GM19452 (cell line): ENCODE measurements at regions not wholly inside any gene's neighbourhood (a gene's known extent, or its start where the extent isn't known, plus 50 kb on each side); places are given as distances from the start of the nearest gene placed in this dataset.
"Not testable (repeated sequence)": the region's sequence is repeated elsewhere in the genome, so short reads cannot be mapped to it uniquely, and the experiment has no call there.

Source experiments
- ATAC-seq: cut with Tn5 transposase; IDR thresholded peaks from one replicate; pipeline ENCODE4 v1.9.1; 2021; ENCODE audit not compliant: unreplicated experiment

DNA sequence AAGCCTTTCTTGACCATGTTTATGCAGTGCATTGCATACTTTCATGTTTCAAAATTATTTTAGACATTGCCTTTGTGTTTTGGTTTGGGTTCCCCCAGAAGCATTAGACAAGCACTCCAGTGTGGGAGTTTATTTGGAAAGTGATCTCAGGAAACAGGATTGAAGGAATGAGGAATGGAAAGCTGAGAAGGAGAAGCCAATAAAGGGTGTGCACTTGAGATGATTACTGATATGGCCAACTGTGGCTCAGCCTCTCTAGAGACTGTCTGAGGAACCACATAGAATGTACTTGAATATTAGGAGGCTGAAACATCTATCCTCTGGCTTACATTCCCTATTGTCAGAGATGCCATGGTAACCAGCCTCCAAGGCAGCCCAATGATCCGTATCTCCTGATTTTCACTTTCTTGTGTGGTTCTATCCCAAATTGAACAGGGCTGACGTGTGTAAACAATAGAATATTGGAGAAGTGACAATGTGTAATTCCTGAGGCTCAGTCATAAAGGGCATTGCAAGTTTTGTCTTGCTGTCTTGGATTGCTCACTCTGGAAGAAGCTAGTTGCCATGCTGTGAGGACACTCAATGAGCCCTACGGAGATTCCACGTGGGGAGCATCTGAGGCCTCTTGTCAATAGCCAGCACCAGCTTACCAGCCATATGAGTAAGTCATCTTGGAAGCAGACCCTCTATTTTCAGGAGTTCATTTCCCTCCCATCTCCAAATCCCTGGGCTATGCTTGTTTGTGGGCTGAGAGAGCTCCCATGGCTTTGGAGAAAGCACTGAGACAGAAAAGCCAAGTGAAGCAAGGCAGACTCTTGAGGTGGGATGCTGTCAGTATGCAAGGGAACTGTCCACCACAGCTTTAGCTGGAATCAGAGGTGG, 84.7 kb downstream of the SCN11A start:
- no peak for ATAC-seq

DNA sequence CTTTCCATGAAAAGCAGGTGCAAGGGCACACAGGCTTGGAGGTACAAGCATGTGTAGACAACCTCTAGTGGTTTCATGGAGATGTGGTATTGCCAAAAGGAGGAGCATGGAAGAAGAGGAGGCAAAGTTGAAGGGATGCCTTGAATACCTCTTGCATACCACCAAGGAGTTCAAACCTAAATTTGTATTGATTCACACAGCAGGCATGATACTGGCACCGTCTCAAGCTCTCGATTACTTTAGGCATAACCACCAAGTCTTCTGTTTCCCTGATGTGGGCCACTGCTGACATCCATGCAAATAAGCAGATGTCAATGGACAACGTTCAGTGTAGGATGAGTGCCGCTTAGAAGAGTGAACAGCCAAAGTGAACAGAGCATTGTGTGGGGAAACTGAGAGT, 87.1 kb downstream of the SCN11A start:
- ATAC-seq, result no peak

DNA sequence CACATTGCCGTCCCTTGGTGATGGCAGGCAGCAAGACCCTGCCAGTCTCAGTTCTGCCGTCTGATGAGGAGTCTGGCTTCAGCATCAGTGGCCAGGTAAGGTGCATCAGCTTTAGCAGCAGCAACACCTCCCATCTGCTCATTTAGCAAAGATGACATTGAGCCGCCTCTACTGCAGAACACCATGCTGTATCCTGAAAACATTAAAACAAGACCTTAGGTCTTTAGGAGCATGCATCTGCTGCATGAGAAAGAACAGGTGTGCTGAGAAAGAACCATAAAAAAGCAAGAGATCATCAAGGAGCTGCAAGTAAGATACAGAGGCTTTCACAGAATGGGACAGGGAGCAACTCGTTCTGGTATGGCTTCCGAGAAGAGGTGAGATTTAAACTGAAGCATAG, 87.5 kb downstream of the SCN11A start:
- no peak for ATAC-seq

DNA sequence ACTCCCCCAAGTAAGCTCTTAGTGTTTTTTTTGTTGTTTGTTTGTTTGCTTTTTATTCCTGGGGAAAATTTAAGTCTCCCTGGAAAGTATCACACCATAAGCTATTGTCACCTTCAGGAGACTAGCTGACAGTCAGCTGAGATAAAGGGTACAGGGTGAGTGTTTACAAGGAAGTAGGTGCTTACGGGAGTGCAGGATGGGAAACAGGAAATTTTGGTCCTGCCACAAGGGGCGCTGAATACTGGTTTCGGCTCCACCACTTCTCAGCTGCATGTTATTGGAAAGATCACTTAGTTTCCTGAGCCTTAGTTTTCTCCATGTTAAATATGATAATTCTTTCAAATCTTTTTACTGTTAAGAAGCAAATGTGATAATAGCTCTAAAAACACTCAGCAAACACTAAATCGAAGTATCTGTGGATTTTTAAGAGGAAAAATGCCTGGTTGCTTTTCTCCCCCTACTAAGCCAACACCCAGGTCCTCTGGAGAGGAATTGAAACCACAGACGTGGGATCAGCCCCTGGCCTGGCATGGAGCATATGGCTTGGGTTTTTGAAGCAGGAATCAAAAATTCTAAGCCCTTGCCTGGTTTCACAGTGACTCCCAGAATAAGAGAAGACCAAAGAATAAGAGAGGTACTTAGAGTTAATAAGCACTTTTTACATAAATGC, 90.7 kb downstream of the SCN11A start:
- no peak for ATAC-seq

DNA sequence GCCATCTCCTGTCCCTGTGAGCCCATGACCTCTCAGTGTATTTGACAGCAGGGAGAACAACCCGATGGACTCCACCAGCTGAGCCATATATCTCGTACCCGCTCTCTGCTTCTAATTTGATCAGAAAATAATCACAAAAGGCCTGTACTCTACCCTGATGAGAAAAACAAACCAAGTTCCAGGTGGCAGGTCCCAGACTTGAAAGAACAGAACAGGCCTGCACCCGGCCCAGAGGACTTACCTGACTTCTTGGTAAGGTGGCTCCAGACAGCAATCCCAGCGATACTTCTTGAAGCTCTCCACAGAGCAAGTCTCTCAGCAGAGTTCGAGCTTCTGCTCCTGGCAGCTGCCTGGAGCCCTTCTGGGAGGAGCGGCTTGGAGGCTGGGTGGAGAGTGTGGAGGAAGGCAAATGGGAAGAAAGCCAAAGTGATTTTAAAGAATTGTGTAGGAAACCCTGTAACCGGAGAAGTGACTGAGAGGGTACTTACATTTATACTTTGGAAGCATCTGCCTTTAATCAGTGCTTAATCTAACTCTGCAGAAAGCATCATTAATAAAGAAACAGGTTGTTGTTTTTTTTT, 91.6 kb downstream of the SCN11A start:
- no peak for ATAC-seq

DNA sequence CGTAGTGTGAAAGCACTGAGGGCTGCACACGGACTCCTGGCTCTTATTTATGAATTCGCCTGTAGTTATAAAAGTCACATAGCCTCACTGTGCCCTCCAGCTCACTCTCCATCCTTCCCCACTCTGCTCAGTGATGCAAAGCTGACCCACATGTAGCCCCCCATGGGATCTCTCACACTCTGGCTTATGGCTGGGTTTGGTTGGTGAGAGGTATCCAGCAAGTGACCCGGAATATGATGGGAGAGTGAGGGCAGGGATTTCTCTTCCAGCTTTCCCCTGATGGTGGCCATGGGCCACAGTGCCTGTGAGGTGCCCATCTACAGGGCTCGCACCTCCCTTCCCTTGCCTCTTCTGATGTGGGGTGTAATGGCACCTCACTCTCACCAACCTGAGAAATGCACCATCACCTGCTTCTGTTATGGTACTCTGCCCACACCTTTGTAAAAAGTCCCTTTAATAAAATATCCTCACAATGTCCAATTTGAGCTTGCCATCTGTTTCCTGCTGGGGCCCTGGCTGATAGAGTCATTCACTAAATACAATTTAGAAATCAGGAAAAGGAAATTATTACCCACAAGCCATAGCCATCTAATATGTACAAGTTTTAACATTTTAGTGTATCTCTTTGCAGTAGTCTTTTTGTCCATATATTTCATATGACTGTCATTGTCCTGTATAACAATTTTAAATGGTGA, 93.6 kb downstream of the SCN11A start:
- ATAC-seq, result no peak

DNA sequence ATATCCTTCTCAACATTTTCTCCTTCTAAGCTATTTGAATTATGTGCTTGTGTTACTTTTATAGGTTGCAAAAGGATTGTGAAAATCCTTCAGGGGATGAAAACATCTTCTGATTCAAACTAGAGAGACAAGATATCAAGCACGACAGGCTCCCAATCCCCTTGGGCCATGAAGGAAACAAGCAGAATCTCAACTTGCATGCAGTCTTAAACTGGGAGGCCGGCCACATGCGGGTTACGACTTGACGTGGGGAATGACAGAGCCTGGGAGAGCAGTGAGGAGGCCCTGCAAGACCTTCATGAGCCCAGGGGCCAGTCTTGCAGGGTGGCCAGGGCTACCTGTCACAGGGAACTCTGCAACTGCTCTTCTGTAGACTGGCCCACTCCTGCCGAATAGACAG, 94.4 kb downstream of the SCN11A start:
- no peak for ATAC-seq

DNA sequence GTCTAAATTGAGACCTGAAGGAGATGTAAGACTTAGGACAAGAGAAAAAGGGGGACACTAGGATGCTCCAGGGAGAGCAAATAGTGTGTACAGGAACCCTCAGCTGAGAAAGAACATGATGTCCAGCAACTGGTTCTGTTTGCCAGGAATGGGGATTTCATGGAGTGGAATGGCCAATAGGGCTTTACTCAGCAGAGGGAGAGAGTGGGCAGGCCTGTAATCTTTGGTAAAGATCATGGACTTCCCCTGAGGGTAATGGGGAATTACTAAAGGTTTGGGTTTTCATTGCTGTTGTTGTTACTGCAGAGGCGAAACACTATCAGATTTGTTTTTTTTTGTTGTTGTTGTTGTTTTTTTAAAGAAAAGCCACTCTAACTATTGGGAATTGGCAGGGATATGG, 99.0 kb downstream of the SCN11A start:
- no peak for ATAC-seq

DNA sequence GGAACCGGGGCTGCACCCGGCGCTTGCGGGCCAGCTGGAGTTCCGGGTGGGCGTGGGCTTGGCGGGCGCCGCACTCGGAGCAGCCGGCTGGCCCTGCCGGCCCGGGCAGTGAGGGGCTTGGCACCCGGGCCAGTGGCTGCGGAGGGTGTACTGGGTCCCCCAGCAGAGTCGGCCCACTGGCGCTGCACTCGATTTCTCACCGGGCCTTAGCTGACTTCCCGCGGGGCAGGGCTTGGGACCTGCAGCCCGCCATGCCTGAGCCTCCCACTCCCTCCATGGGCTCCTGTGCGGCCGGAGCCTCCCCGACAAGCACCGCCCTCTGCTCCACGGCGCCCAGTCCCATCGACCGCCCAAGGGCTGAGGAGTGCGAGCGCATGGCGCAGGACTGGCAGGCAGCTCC, 100.6 kb downstream of the SCN11A start:
- not testable (repeated sequence) for ATAC-seq

- ATAC-seq, result no peak
Measured at GRCh38 chr3:38950581-38950980, 101.2 kb downstream of the SCN11A start.

DNA sequence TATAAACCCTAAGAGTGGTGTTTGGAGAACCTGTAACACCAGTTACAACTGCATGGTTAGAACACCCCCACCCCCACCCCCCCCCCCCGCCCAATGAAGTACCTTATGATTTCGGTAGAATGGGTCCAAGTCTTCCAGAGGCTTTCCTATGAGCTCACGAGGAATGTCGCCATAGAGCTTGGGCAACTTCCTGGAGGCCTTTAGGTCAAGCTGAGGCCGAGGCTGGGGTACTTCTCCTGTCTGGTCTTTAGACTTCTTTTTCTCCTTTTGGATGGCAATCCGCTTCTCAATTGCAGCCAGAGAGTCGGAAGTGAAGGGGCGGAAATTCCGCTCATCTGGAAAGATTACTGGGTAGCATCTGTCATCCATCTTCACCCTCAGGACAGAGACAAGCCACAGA, 101.8 kb downstream of the SCN11A start:
- no peak for ATAC-seq

DNA sequence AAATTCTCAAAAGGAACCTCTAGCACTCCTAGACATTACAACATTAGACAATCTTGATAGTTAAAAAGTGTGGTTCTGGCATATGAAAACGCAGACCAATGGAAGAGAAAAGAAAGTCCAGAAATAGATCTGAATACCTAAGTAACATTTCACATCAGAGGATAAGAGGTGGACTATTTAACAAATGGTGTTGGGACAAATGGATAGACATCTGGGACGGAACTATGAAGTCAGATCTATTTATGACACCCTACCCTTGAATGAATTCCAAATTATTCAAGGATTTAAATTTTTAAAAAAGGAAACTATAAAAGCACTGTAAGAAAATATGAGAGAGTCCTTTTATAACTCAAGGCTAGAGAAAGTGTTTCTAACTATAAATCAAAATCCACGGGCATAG, 111.3 kb downstream of the SCN11A start:
- no peak for ATAC-seq

- ATAC-seq, result no peak
Measured at GRCh38 chr3:38925351-38925750, 109.3 kb upstream of the SCN10A start.

DNA sequence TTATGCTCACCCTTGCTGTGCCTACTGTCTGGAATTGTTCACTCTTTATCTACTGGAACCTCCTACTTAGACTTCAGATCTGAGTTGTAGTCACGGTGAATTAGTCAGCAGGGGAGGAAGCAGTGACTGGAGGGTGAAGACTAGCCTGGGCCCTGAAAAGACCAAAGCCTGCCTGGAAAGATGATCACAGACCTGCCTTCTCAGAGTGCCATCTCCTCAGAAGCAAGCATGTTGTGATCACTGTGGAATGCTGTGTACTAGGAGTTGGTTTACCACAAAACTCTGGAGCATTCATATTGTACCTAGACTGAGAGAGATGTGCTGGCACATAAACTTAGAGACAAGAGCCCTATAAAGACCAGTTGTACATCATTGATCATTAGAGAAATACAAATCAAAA, 100.7 kb upstream of the SCN10A start:
- ATAC-seq, result no peak

- ATAC-seq, result no peak
Measured at GRCh38 chr3:38907426-38907825, 91.4 kb upstream of the SCN10A start.

- no peak for ATAC-seq
Measured at GRCh38 chr3:38890426-38890825, 74.4 kb upstream of the SCN10A start.

DNA sequence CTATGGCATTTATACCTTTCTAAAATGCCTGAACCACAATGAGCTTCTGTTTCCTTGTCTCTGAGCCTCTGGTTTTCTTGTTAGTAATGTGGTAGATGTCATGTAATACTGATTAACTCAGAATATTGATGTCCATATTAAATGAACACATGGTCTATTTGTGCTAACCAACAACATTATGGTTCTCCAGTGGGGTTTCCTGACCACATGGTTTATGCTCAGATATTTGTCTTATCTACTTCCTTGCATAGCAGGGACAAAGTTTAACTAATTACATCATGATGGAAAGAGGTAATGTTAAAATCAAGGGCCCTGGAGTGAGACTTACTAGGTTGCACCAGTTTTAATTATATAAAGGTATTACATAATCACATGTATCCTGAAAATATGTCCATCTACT, 62.6 kb upstream of the SCN10A start:
- no peak for ATAC-seq
